Medulla oblongata (tissue), 1 donor: ENCODE measurements at regions not wholly inside any gene's neighbourhood (a gene's known extent, or its start where the extent isn't known, plus 50 kb on each side); places are given as distances from the start of the nearest gene placed in this dataset.
A peak's percentile ranks its signal among the peaks of the same experiment; 100 is the strongest.

Source experiments
- DNase-seq: peaks from one replicate; pipeline ENCODE4 v3.0.0-alpha.2; 2015; ENCODE audit errors: extremely low spot score

- DNase-seq = no peak
Observed at GRCh38 chr19:29292562-29292961, 79.6 kb upstream of the UQCRFS1 start.

DNA sequence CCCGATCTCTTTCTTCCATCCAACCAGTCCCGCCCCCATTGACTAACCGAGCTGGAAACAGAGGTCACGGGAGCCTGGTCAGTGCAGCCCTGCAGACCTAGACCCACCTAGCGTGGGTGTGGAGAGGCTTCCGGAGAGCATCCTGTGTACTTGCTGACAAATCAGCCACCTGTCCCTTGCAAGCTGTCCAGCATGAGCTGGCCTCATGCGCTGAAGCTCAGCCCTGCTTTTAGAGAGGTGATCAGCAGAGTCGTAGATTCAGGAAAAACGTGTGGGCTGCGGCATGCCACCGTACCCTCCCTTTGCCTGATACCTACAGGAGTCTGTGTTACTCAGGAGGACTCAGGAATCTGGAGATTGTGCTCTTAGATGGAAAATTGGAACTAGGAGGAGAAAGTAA lies 80.3 kb upstream of the UQCRFS1 start:
- DNase-seq = no peak

DNA sequence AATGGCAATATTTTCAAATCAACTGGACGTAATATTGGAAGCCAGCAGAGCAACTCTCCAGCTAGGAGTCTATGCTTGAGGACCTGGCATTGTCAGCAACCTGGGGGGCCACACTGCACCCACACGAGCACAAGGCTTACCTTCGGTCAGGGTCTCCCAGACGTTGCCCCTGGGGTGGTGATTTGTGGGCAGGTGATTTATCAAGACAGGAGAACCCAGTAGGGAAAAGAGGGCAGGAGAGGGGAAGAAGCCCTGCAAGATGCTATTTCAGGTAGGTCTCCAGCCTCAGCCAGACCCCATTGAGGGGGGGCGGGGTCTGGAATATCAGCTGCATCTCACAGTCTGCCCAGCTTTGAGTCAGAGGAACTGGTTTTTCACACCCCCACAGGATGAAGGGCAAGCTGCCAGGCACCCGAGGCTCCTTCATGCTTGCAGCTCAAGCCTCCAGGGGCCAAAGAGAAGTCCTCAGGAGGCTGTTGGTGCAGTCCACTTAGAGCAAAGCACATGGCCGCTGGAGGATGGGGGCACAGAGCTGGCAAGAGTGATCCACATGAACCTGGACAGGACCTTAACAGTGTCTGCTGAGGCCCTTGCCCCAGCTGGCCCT lies 80.9 kb upstream of the UQCRFS1 start:
- DNase-seq = no peak

DNA sequence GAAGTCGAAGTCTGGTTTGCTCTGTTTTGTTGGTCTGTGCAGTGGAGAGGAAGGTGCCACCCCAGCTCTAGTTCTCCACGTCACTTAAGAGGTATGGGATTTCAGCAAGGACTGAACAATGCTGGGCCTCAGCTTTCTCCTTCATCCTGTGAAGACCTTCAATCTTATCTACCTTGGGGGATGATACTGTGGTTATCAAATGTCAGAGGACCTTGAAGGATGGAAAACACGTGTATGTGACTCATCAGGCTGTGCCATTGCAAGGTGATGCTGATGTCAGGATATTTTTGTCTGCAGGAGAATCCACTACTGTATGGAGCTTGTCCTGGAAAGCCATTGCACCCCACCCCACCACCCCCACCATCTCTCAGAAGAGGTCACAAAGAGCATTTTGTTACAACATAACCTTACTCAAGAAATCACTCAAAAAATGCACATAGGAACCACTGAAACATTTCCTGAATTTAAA lies 81.4 kb upstream of the UQCRFS1 start:
- DNase-seq = no peak

DNA sequence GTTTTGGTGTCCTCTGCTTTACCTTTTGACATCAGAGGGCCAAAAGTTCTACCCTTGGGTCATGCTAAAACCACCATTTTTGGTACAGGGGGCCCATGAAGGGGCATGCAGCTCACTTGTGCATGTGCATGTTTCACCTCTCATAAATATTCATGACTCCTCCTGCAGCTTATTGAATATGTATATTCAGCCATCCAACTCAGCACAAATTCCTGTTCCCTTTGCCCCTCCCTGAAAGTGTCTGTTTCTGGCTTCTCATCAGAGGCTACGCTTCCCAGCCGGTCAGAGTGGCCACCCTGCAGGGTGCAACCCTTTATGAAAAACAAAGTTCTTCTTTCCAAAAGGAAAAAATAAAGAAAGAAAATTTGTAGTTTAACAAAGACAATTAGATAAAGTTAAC lies 82.3 kb upstream of the UQCRFS1 start:
- DNase-seq = no peak

- DNase-seq = no peak
Observed at GRCh38 chr19:29297381-29297780, 84.4 kb upstream of the UQCRFS1 start.

- DNase-seq = no peak
Observed at GRCh38 chr19:29299416-29300380, 86.7 kb upstream of the UQCRFS1 start.

DNA sequence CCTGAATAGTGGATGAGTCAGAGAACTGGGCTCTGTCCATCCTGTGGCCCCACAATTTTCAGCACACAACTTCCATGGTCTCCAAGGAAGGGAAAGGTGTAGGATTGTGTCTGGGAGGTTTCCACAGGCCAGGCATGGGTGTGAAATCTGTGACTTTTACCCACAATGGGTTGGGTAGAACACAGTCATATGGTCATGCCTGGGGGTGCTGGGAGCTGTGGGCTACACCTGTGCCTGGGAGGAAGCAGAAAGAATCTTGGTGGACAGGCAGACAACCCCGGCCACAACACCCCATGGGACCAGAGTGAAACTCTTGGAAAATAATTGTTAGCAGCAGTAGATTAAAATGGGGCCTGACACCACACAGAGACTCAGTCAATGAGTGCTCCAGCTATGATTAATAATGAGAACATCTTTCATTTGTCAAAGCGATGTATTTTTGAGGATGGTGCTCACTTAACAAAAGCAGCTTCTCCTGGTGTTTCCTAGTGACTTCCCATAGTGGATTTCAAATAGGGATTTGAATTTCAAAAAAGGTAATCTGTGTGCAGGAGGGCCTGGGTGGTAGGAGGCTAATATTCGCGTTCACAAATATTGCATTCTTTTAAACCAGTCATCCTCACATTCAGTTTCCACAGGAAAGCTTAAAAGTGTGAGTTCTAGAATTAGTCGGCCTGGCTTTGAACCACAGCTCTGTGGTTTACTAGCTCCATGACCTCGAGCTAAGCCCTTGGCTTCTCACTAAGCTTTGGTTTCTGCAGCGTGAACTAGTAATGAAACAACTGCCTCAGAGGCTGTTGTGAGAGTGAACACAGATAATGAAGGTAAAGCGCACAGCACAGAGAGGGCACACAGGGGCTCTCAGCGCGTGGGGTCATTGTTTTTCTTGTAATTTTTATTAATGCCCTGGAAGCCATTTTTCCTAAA lies 89.3 kb upstream of the UQCRFS1 start:
- DNase-seq = no peak

GRCh38 chr19:29303069-29303718 lies 90.2 kb upstream of the UQCRFS1 start:
- no peak for DNase-seq

- no peak for DNase-seq
Observed at GRCh38 chr19:29303719-29304090, 90.8 kb upstream of the UQCRFS1 start.

- no peak for DNase-seq
Observed at GRCh38 chr19:29305268-29305667, 92.3 kb upstream of the UQCRFS1 start.

- DNase-seq = no peak
Observed at GRCh38 chr19:29308977-29309590, 96.1 kb upstream of the UQCRFS1 start.

DNA sequence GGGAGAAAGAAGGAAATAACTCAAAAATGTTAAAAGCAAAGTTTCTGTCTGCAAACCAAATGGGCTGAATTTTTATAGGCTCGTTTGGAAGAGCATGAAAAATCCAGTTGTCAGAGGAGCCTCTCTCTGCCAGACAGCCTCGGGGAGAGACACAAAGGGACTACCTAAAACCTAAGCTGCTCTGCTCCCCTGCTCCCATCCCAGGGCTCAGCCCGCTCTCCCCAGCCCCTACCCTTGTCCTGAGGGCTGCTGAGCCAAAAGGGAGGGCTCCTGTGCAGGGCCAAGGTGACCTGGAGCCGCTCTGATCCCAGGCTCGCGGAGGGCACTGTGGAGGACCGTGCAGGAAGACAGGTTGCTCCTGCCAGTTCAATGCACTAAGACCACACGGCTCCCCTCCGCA lies 96.7 kb upstream of the UQCRFS1 start:
- no peak for DNase-seq

DNA sequence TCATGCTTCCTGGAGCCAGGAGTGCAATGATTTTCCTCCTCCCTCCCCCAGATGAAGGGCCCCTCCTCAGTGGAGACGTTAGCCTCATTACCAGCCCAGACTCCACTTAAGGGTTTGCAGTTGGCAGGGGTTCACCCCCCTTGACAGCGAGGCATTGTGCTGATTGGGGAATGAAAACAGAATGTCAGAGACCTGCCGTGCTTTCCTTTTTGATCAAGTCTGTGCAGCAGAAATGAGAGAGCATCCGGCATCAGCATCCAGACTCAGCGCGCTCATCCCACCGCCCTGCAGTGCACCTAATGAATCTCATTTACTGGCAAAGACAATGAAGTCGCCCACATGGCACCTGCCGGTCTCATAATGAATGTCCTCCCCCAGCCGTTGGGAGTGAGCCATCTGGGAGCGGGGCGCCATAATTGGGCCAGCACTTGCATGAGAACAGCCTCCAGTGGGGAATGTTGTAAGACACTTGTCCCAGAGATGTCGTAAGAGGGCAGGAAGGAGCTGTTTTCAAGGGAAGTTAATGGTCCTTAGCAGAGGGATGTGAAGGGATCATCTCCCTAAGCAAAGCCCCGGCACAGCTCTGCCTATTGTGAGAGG lies 98.3 kb upstream of the UQCRFS1 start:
- peak; percentile 5 for DNase-seq

DNA sequence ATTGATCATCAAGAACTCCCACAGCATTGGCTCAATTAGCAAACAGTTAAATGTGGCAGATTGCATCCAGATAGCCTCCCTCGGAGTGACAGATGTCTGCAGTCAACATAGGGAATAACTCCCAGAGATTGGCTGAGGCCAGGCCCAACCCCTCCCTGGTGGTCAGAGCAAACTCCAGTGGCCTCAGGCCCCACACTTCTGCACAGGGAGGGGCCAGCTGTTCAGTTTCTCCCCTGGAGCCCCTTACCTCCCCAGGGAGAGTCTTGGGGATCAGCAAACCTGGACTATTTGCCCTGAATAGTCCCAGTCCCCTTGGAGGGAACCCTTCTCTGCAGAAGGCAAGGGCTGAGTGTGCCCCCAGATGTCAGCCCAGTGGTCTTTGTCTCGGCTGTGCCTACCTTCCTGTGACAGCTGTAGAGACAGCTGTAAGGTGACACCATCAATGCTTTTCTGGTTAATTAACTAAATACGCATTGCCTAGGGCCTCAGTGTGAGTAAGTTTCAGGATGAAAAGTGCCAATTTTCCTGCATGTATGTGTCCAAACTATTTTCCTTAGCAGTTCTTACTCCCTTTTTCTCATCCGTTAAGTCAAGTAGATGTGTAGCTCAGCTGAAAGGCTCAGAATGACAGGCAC lies 102.7 kb upstream of the UQCRFS1 start:
- no peak for DNase-seq

GRCh38 chr19:29318581-29318980 lies 105.6 kb upstream of the UQCRFS1 start:
- no peak for DNase-seq

GRCh38 chr19:29320086-29320485 lies 107.1 kb upstream of the UQCRFS1 start:
- DNase-seq = no peak

GRCh38 chr19:29320618-29321017 lies 107.7 kb upstream of the UQCRFS1 start:
- no peak for DNase-seq

- no peak for DNase-seq
Observed at GRCh38 chr19:29321116-29321515, 108.2 kb upstream of the UQCRFS1 start.

GRCh38 chr19:29323021-29323430 lies 110.1 kb upstream of the UQCRFS1 start:
- DNase-seq = no peak
